SU-DHL-6 (cell line): ENCODE measurements at regions not wholly inside any gene's neighbourhood (a gene's known extent, or its start where the extent isn't known, plus 50 kb on each side); places are given as distances from the start of the nearest gene placed in this dataset.

Experiments used
- CTCF ChIP-seq: fragments of 200-600 bp; sonication (generic); IDR thresholded peaks from one replicate; pipeline ENCODE4 v1.5.1; 2017; ENCODE audit warnings: antibody characterized with exemption, mild to moderate bottlenecking, low read length, moderate library complexity; ENCODE audit not compliant: insufficient read depth, poor library complexity, severe bottlenecking
- EZH2phosphoT487 ChIP-seq: fragments of 200-600 bp; sonication (generic), shearing (Covaris generic); conservative IDR thresholded peaks from 2 replicates; pipeline ENCODE4 v1.6.1; 2018; ENCODE audit warnings: mild to moderate bottlenecking, antibody characterized with exemption, low read length, moderate library complexity, mixed read lengths

- TF ChIP-seq CTCF = no peak
- TF ChIP-seq EZH2phosphoT487 = no peak
Observed at GRCh38 chr6:68042339-68043121, 592.6 kb upstream of the ADGRB3 start.
